Neural progenitor cell (in vitro differentiated cells): ENCODE measurements at regions not wholly inside any gene's neighbourhood (a gene's known extent, or its start where the extent isn't known, plus 50 kb on each side); places are given as distances from the start of the nearest gene placed in this dataset.

Experiments
- CTCF ChIP-seq: fragments of 200-600 bp; sonication (generic); IDR thresholded peaks from 2 replicates; pipeline ENCODE4 v1.5.1; 2017; ENCODE audit warnings: antibody characterized with exemption, mild to moderate bottlenecking
- EZH2 ChIP-seq: fragments of 200-600 bp; sonication (generic); IDR thresholded peaks from 2 replicates; pipeline ENCODE4 v1.6.1; 2017; ENCODE audit warnings: antibody characterized with exemption, mild to moderate bottlenecking, moderate library complexity
- EZH2phosphoT487 ChIP-seq: fragments of 200-600 bp; sonication (generic); IDR thresholded peaks from 2 replicates; pipeline ENCODE4 v1.6.1; 2017; ENCODE audit warnings: antibody characterized with exemption

- TF ChIP-seq CTCF, result no peak
- no peak for TF ChIP-seq EZH2
- TF ChIP-seq EZH2phosphoT487, result no peak
Measured at GRCh38 chr5:88049737-88050136, 218.9 kb downstream of the TMEM161B start.
